OCI-LY7 (cell line): ENCODE measurements at regions not wholly inside any gene's neighbourhood (a gene's known extent, or its start where the extent isn't known, plus 50 kb on each side); places are given as distances from the start of the nearest gene placed in this dataset.

Experiments used
- BruUV-seq: library from RNA; stranded (reverse); fragments of 400-500 nt; replicated peaks from 2 replicates; lab custom pipeline; 2021; lab: Mats Ljungman, UMichigan
- CTCF ChIA-PET: fragments of 300-600 bp; sonication (Branson Sonifier 250); formaldehyde crosslinking; loops from one replicate; lab custom pipeline; 2022; ENCODE audit warnings: antibody characterized with exemption; ENCODE audit not compliant: unreplicated experiment; lab: Charles Lee
- POLR2A ChIA-PET: fragments of 300-600 bp; sonication (Branson Sonifier 250); formaldehyde crosslinking; loops from one replicate; lab custom pipeline; 2022; ENCODE audit warnings: antibody characterized with exemption; lab: Charles Lee
- DNase-seq: peaks from one replicate; pipeline ENCODE4 v3.0.0-alpha.2; 2015; ENCODE audit warnings: low spot score
- H2AFZ ChIP-seq: fragments of 200-600 bp; sonication (generic), shearing (Covaris generic); 2 replicates; pipeline ENCODE4 v1.6.1; 2014; ENCODE audit warnings: mild to moderate bottlenecking, antibody characterized with exemption, low read length, moderate library complexity
- H3K27ac ChIP-seq: fragments of 200-600 bp; sonication (generic); 2 replicates; pipeline ENCODE4 v1.5.1; 2014; ENCODE audit warnings: mixed run types, low read depth, mild to moderate bottlenecking, moderate library complexity, low read length, inconsistent platforms; ENCODE audit not compliant: poor library complexity, severe bottlenecking
- H3K36me3 ChIP-seq: fragments of 200-600 bp; sonication (generic); 2 replicates; pipeline ENCODE4 v1.6.1; 2014; ENCODE audit warnings: mild to moderate bottlenecking, antibody characterized with exemption, low read length, moderate library complexity, mixed read lengths; ENCODE audit not compliant: insufficient read depth
- H3K4me1 ChIP-seq: fragments of 200-600 bp; sonication (generic); 2 replicates; pipeline ENCODE4 v1.5.1; 2014; ENCODE audit warnings: mild to moderate bottlenecking, low read length; ENCODE audit not compliant: insufficient read depth, poor library complexity, severe bottlenecking
- H3K4me2 ChIP-seq: fragments of 200-600 bp; sonication (generic); 2 replicates; pipeline ENCODE4 v1.6.1; 2014; ENCODE audit warnings: mild to moderate bottlenecking, low read length
- H3K4me3 ChIP-seq: fragments of 200-600 bp; sonication (generic); 2 replicates; pipeline ENCODE4 v1.5.1; 2014; ENCODE audit warnings: mild to moderate bottlenecking, low read depth, low read length; ENCODE audit not compliant: poor library complexity, severe bottlenecking
- H3K79me2 ChIP-seq: fragments of 200-600 bp; sonication (generic); 2 replicates; pipeline ENCODE4 v1.6.1; 2016; ENCODE audit warnings: low read depth, mild to moderate bottlenecking, low read length, moderate library complexity, mixed read lengths; ENCODE audit not compliant: insufficient read depth
- H3K9me2 ChIP-seq: fragments of 200-600 bp; sonication (generic); 2 replicates; pipeline ENCODE4 v1.6.1; 2016; ENCODE audit warnings: mild to moderate bottlenecking, low read length, mixed read lengths; ENCODE audit not compliant: insufficient read depth
- H3K9me3 ChIP-seq: fragments of 200-600 bp; sonication (generic); 2 replicates; pipeline ENCODE4 v1.6.1; 2014; ENCODE audit warnings: mild to moderate bottlenecking, mixed run types, low read length, mixed read lengths
- H4K20me1 ChIP-seq: fragments of 200-600 bp; sonication (generic); 2 replicates; pipeline ENCODE4 v1.6.1; 2014; ENCODE audit warnings: mild to moderate bottlenecking, antibody characterized with exemption, low read length, moderate library complexity, mixed read lengths; ENCODE audit not compliant: insufficient read depth
- EZH2phosphoT487 ChIP-seq: fragments of 200-600 bp; sonication (generic); IDR thresholded peaks from 2 replicates; pipeline ENCODE4 v1.6.1; 2018; ENCODE audit warnings: low read depth, borderline replicate concordance, mild to moderate bottlenecking, mixed run types, antibody characterized with exemption, low read length, moderate library complexity, mixed read lengths
- intact Hi-C: fragments of 100-400 bp; cut with micrococcal nuclease; formaldehyde crosslinking; loops from one replicate; pipeline ENCODE4 v1.10.0; 2022; ENCODE audit not compliant: unreplicated experiment
- TF ChIP-seq, protein P1 (sequence below): fragments of 200-600 bp; sonication (generic); conservative IDR thresholded peaks from 2 replicates; pipeline ENCODE4 v1.5.1; 2014; ENCODE audit warnings: mild to moderate bottlenecking, antibody characterized with exemption, low read length, moderate library complexity, mixed read lengths

GRCh38 chr22:49449811-49450446 lies 377.7 kb downstream of the BRD1 start:
- no peaks in the 10 kb centered on the region for H4K20me1 ChIP-seq
- CTCF ChIA-PET = no interaction called here
- H3K4me1 ChIP-seq = no peaks in the 10 kb centered on the region
- H3K4me2 ChIP-seq = no peak overlapping the region
- POLR2A ChIA-PET = interaction anchor here (0.6 kb wide), 1 partner anchor 58 kb away, joined by 3 read pairs; no protein-coding TSS in a partner anchor
- no peak overlapping the region for H3K4me3 ChIP-seq
- no peak for DNase-seq
- BruUV-seq = no TSS peak
- H3K36me3 ChIP-seq = no peaks in the 10 kb centered on the region
- TF ChIP-seq EZH2phosphoT487 = no peak
- TF ChIP-seq, protein P1, sequence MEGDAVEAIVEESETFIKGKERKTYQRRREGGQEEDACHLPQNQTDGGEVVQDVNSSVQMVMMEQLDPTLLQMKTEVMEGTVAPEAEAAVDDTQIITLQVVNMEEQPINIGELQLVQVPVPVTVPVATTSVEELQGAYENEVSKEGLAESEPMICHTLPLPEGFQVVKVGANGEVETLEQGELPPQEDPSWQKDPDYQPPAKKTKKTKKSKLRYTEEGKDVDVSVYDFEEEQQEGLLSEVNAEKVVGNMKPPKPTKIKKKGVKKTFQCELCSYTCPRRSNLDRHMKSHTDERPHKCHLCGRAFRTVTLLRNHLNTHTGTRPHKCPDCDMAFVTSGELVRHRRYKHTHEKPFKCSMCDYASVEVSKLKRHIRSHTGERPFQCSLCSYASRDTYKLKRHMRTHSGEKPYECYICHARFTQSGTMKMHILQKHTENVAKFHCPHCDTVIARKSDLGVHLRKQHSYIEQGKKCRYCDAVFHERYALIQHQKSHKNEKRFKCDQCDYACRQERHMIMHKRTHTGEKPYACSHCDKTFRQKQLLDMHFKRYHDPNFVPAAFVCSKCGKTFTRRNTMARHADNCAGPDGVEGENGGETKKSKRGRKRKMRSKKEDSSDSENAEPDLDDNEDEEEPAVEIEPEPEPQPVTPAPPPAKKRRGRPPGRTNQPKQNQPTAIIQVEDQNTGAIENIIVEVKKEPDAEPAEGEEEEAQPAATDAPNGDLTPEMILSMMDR = no peak
- no peak overlapping the region for H3K27ac ChIP-seq
- no peak overlapping the region for H2AFZ ChIP-seq
- intact Hi-C loops = no loop called here
- no peaks in the 10 kb centered on the region for H3K9me2 ChIP-seq
- no peaks in the 10 kb centered on the region for H3K9me3 ChIP-seq
- H3K79me2 ChIP-seq = no peaks in the 10 kb centered on the region

- no TSS peak for BruUV-seq
- H3K4me2 ChIP-seq = no peak overlapping the region
- H4K20me1 ChIP-seq = no peaks in the 10 kb centered on the region
- TF ChIP-seq, protein P1 = no peak
- TF ChIP-seq EZH2phosphoT487 = no peak
- intact Hi-C loops = no loop called here
- H3K4me1 ChIP-seq = no peaks in the 10 kb centered on the region
- no peaks in the 10 kb centered on the region for H3K9me2 ChIP-seq
- no peak overlapping the region for H3K27ac ChIP-seq
- H3K4me3 ChIP-seq = no peak overlapping the region
- no peak for DNase-seq
- POLR2A ChIA-PET = no interaction called here
- H3K79me2 ChIP-seq = no peaks in the 10 kb centered on the region
- no peak overlapping the region for H2AFZ ChIP-seq
- no peaks in the 10 kb centered on the region for H3K36me3 ChIP-seq
- CTCF ChIA-PET = no interaction called here
- H3K9me3 ChIP-seq = no peaks in the 10 kb centered on the region
These were observed 378.3 kb downstream of the BRD1 start for GRCh38 chr22:49449377-49449776.

GRCh38 chr22:49448526-49448925 lies 379.1 kb downstream of the BRD1 start:
- Histone ChIP-seq H3K9me3 (no peaks in the 10 kb centered on the region), H3K79me2 (no peaks in the 10 kb centered on the region), H3K4me1 (no peaks in the 10 kb centered on the region), H3K9me2 (no peaks in the 10 kb centered on the region), H4K20me1 (no peaks in the 10 kb centered on the region), H3K36me3 (no peaks in the 10 kb centered on the region), H3K27ac (no peak overlapping the region), H2AFZ (no peak overlapping the region), H3K4me2 (no peak overlapping the region), H3K4me3 (no peak overlapping the region)
- CTCF ChIA-PET = no interaction called here
- intact Hi-C loops = no loop called here
- TF ChIP-seq EZH2phosphoT487 = no peak
- TF ChIP-seq, protein P1 = no peak
- no TSS peak for BruUV-seq
- no peak for DNase-seq
- POLR2A ChIA-PET = no interaction called here
